Skeletal muscle tissue (tissue), 3 donors: ENCODE measurements at regions not wholly inside any gene's neighbourhood (a gene's known extent, or its start where the extent isn't known, plus 50 kb on each side); places are given as distances from the start of the nearest gene placed in this dataset.
"Not testable (repeated sequence)": the region's sequence is repeated elsewhere in the genome, so short reads cannot be mapped to it uniquely, and the experiment has no call there.

ENCODE experiments used
- H3K27ac ChIP-seq: one replicate; pipeline ENCODE4 v1.7.0; 2013; ENCODE audit warnings: mild to moderate bottlenecking, low read depth, low read length, inconsistent platforms
- H3K27me3 ChIP-seq, 3 donors: one replicate each; pipeline ENCODE4 v1.7.0; 2013; ENCODE audit warnings: low read length in 3 of 3; ENCODE audit not compliant: control insufficient read depth in 3 of 3, insufficient read depth in 3 of 3
- H3K36me3 ChIP-seq, 3 donors: one replicate each; pipeline ENCODE4 v1.7.0; 2013; ENCODE audit warnings: low read length in 3 of 3; ENCODE audit not compliant: control insufficient read depth in 3 of 3, insufficient read depth in 3 of 3
- H3K4me1 ChIP-seq, 3 donors: one replicate each; pipeline ENCODE4 v1.7.0; 2013; ENCODE audit warnings: low read length in 3 of 3, mild to moderate bottlenecking in 3 of 3; ENCODE audit not compliant: control insufficient read depth in 3 of 3, insufficient read depth in 3 of 3
- H3K4me3 ChIP-seq, 3 donors: one replicate each; pipeline ENCODE4 v1.7.0; 2013; ENCODE audit warnings: low read length in 3 of 3
- H3K9ac ChIP-seq, 3 donors: one replicate each; pipeline ENCODE4 v1.7.0; 2013; ENCODE audit warnings: low read length in 3 of 3, mild to moderate bottlenecking in 3 of 3, moderate library complexity in 2 of 3, low read depth in 1 of 3
- H3K9me3 ChIP-seq, 3 donors: one replicate each; pipeline ENCODE4 v1.7.0; 2013; ENCODE audit warnings: low read length in 3 of 3; ENCODE audit not compliant: control insufficient read depth in 3 of 3
- donor health status: Osteomylitis.

DNA sequence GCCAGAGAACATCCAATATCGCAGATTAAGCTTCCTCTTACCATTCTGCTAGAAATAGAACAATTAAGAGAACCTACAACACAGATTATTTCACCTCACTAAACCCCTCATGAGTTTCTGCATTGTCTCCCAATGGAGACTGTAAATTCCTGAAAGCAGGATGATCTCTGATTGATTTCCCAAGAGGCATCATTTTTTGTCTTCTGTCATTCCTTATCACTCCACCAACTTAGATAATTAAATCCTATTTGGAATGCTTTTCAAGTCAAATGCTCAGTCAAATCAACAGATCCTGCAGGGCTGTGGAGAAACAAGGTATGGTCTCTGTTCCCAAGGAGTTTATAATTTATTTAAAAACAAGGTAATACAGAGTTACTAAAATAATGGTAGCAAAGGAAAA is 161.5 kb downstream of the MTERF1 start:
- H3K36me3 ChIP-seq, result no peaks in the 10 kb centered on the region
- peaks cover 0 to 2% (median 0%) of the 10 kb centered on the region in 3 donors for H3K9me3 ChIP-seq
- no peak overlapping the region for H3K4me3 ChIP-seq
- H3K27me3 ChIP-seq, result no peaks in the 10 kb centered on the region
- no peak overlapping the region for H3K9ac ChIP-seq
- no peak overlapping the region for H3K27ac ChIP-seq
- no peaks in the 10 kb centered on the region for H3K4me1 ChIP-seq

DNA sequence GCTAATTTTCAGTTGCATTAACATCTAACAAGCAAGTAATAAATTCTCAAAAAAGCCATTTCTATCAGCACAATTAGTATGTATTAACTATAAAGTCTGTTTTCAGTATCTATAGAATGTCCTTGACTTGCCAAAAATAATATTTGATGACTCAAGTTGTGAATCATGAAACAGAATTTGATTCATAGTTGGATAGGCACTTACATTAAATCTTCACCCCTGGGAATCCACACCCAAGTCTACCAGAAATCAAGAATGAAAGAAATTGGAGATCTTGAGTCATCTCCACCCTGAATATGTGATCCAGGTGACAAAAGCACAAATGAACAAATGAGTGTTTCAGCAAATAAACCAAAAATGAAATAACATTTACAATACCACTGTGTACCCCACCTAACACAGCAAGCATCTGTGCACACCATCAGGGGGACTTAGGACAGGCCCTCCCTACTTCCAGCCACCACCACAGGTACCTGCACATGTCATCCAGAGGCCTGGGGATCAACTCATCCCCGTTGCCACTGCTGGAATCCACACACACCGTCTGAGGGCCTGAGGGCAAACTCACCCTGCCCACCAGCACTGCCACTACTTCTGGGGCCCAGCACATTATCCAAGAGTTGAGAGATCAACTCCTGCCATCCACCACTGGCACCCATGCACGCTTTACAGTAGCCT is 160.1 kb downstream of the MTERF1 start:
- Histone ChIP-seq H3K36me3 (no peaks in the 10 kb centered on the region), H3K9ac (no peak overlapping the region), H3K27me3 (no peaks in the 10 kb centered on the region), H3K27ac (no peak overlapping the region), H3K4me1 (no peaks in the 10 kb centered on the region), H3K9me3 (peaks cover 0 to 2% (median 0%) of the 10 kb centered on the region in 3 donors), H3K4me3 (no peak overlapping the region)

DNA sequence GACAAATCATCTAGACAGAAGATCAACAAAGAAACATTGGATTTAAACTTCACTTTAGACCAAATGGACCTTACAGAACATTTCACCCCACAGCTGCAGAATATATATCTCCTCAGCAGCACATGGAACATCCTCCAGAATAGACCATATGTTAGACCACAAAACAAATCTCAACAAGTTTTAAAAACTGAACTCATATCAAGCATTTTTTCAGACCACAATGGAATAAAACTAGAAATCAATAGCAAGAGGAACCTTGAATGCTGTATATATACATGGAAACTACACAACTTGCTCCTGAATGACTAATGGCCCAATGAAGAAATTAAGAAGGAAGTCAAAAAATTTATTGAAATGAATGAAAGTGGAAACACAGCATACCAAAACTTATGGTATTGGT is 157.7 kb downstream of the MTERF1 start:
- Histone ChIP-seq H3K27ac (no peak overlapping the region), H3K27me3 (no peaks in the 10 kb centered on the region), H3K4me1 (no peaks in the 10 kb centered on the region), H3K9me3 (peaks cover 0 to 2% (median 0%) of the 10 kb centered on the region in 3 donors), H3K36me3 (no peaks in the 10 kb centered on the region), H3K4me3 (no peak overlapping the region), H3K9ac (no peak overlapping the region)

DNA sequence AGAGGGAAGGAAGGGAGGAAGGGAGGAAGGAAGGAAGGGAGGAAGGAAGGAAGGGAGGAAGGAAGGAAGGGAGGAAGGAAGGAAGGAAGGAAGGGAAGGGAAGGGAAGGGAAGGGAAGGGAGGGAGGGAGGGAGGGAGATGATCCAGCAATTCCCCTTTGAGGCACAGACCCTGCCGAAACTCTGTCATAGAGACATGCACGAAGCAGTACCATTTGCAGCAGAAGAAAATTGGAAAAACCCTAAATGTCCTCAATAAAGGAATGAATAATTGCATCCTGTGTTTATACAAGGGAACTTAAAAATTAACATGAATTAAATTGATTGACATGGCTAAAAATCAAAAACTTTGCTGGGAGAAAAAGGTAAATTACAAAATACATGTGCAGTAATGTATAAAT is 151.5 kb downstream of the MTERF1 start:
- H3K4me3 ChIP-seq, H3K36me3 ChIP-seq, H3K9me3 ChIP-seq, H3K4me1 ChIP-seq, H3K27me3 ChIP-seq, H3K27ac ChIP-seq, H3K9ac ChIP-seq: not testable (repeated sequence)

DNA sequence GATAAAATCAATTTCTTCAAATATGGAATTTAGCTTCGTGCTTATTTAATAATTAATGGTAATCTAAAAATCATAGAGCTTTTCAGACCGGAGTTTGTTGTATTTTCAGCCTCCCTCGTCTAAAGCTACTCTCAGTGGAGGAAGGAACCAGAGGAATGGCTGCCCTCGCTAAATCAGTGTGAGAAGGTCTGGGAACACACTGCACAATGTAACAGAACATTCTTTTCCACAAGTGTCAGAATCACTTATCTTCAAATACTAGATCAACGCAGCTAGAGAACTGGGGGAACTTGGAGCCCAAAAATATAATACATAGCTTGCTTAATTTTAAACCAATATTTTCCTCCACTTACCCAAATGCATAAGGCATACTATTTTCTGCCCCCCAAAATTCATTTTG is 148.5 kb downstream of the MTERF1 start:
- H3K4me3 ChIP-seq, result no peak overlapping the region

DNA sequence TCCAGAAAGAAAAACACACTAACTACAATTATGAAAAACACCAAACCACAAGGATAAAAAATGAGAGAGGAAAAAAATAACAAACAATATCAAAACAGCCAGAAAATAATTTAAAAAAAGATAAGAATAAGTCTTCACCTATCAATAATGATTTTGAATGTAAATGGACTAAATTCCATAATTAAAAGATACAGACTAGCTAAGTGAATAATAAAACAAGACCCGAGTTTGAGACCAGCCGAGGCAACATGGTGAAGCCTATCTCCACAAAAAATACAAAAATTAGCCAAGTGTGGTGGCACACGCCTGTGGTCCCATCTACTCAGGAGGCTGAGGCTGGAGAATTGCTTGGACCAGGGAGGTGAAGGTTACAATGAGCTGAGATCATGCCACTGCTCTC is 131.1 kb downstream of the MTERF1 start:
- peaks cover 0 to 2% (median 0%) of the 10 kb centered on the region in 3 donors for H3K9me3 ChIP-seq
- H3K36me3 ChIP-seq, result no peaks in the 10 kb centered on the region
- no peak overlapping the region for H3K9ac ChIP-seq
- no peaks in the 10 kb centered on the region for H3K4me1 ChIP-seq
- no peaks in the 10 kb centered on the region for H3K27me3 ChIP-seq
- no peak overlapping the region for H3K27ac ChIP-seq
- no peak overlapping the region for H3K4me3 ChIP-seq

More for the DNA sequence above, 148.5 kb downstream of the MTERF1 start:
- H3K27ac ChIP-seq, result no peak overlapping the region
- no peaks in the 10 kb centered on the region for H3K27me3 ChIP-seq
- peaks cover 0 to 8% (median 0%) of the 10 kb centered on the region in 3 donors for H3K9me3 ChIP-seq
- no peak overlapping the region for H3K9ac ChIP-seq
- H3K36me3 ChIP-seq, result no peaks in the 10 kb centered on the region
- H3K4me1 ChIP-seq, result no peaks in the 10 kb centered on the region

DNA sequence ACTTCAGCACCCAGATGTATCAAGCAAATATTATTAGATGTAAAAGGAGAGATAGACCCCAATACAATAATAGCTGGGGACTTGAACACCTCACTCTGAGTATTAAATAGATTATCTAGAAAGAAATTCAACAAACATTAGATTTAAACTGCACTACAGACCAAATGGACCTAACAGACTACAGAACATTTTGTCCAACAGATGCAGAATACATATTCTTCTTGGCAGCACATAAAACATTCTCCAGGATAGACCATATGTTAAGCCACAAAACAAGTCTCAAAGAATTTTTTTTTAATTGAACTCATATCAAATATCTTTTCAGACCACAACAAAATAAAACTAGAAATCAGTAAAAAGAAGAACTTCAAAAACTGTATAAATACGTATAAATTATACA is 130.4 kb downstream of the MTERF1 start:
- peaks cover 0 to 2% (median 0%) of the 10 kb centered on the region in 3 donors for H3K9me3 ChIP-seq
- no peaks in the 10 kb centered on the region for H3K4me1 ChIP-seq
- no peaks in the 10 kb centered on the region for H3K27me3 ChIP-seq
- H3K27ac ChIP-seq, result no peak overlapping the region
- H3K4me3 ChIP-seq, result no peak overlapping the region
- H3K36me3 ChIP-seq, result no peaks in the 10 kb centered on the region
- H3K9ac ChIP-seq, result no peak overlapping the region

DNA sequence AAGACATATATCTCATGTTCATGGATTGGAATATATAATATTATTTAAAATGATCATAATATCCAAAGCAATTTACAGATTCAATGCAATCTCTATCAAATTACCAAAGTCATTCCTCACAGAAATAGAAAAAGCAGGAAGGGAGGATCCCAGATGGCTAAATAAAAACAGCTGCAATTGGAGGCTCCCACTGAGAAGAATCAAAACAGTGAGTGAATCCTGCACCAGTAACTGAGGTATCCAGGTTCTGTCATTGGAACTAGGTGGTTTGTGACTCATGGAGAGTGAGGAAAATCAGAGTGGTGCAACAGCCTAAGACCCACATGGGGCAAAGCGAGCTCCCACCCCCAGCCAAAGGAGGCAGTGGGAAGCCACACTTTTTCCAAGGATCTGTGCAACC is 128.4 kb downstream of the MTERF1 start:
- Histone ChIP-seq H3K27me3 (no peaks in the 10 kb centered on the region), H3K4me3 (no peak overlapping the region), H3K9ac (no peak overlapping the region), H3K9me3 (peaks cover 0 to 2% (median 0%) of the 10 kb centered on the region in 3 donors), H3K4me1 (no peaks in the 10 kb centered on the region), H3K27ac (no peak overlapping the region), H3K36me3 (no peaks in the 10 kb centered on the region)

DNA sequence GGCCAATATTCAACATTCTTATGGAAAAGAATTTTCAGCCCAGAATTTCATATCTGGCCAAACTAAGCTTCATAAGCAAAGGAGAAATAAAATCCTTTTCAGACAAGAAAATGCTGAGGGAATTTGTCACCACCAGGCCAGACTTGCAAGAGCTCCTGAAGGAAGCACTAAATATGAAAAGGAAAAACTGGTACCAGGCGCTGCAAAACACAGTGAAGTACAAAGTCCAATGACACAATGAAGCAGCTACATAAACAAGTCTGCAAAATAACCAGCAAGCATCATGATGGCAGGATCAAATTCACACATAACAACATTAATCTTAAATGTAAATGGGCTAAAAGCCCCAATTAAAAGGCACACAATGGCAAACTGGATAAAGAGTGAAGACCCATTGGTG is 126.2 kb downstream of the MTERF1 start:
- not testable (repeated sequence) for H3K27me3 ChIP-seq, H3K27ac ChIP-seq, H3K9me3 ChIP-seq, H3K4me3 ChIP-seq, H3K4me1 ChIP-seq, H3K9ac ChIP-seq, H3K36me3 ChIP-seq

DNA sequence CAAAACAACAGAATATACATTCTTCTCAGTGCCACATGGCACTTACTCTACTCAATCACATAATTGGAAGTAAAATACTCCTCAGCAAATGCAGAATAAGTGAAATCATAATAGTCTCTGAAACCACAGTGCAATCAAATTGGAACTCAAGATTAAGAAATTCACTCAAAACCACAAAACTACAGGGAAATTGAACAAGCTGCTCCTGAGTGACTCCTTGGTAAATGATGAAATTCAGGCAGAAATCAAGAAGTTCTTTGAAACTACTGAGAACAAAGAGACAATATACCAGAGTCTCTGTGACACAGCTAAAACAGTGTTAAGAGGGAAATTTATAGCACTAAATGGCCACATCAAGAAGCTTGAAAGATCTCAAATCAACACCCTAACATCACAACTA is 125.4 kb downstream of the MTERF1 start:
- H3K4me1 ChIP-seq, H3K9ac ChIP-seq, H3K27ac ChIP-seq, H3K27me3 ChIP-seq, H3K9me3 ChIP-seq, H3K4me3 ChIP-seq, H3K36me3 ChIP-seq: not testable (repeated sequence)
